Type B pancreatic cell (in vitro differentiated cells): ENCODE measurements at regions not wholly inside any gene's neighbourhood (a gene's known extent, or its start where the extent isn't known, plus 50 kb on each side); places are given as distances from the start of the nearest gene placed in this dataset.

Source experiments
- DNase-seq: peaks from one replicate; pipeline ENCODE4 v3.0.0; 2021; ENCODE audit warnings: mixed read lengths; ENCODE audit not compliant: unreplicated experiment; ENCODE audit errors: extremely low spot score
- H3K27ac Mint-ChIP-seq: 2 replicates; pipeline ENCODE4 v1.8.0; 2021; ENCODE audit warnings: mild to moderate bottlenecking, mixed read lengths
- H3K27me3 Mint-ChIP-seq: 2 replicates; pipeline ENCODE4 v1.8.0; 2021; ENCODE audit warnings: mixed read lengths
- H3K36me3 Mint-ChIP-seq: 2 replicates; pipeline ENCODE4 v1.8.0; 2021; ENCODE audit warnings: mixed read lengths
- H3K4me1 Mint-ChIP-seq: one replicate; pipeline ENCODE4 v1.8.0; 2021; ENCODE audit warnings: mixed read lengths; ENCODE audit not compliant: unreplicated experiment
- H3K4me3 Mint-ChIP-seq: 2 replicates; pipeline ENCODE4 v1.8.0; 2021; ENCODE audit warnings: mild to moderate bottlenecking, mixed read lengths
- H3K9me3 Mint-ChIP-seq: 2 replicates; pipeline ENCODE4 v1.8.0; 2021; ENCODE audit warnings: mixed read lengths
- TF ChIP-seq, protein P1 (sequence below): fragments of 200-600 bp; sonication (generic); conservative IDR thresholded peaks from 2 replicates; pipeline ENCODE4 v1.5.0; 2021; ENCODE audit warnings: antibody characterized with exemption, mild to moderate bottlenecking

DNA sequence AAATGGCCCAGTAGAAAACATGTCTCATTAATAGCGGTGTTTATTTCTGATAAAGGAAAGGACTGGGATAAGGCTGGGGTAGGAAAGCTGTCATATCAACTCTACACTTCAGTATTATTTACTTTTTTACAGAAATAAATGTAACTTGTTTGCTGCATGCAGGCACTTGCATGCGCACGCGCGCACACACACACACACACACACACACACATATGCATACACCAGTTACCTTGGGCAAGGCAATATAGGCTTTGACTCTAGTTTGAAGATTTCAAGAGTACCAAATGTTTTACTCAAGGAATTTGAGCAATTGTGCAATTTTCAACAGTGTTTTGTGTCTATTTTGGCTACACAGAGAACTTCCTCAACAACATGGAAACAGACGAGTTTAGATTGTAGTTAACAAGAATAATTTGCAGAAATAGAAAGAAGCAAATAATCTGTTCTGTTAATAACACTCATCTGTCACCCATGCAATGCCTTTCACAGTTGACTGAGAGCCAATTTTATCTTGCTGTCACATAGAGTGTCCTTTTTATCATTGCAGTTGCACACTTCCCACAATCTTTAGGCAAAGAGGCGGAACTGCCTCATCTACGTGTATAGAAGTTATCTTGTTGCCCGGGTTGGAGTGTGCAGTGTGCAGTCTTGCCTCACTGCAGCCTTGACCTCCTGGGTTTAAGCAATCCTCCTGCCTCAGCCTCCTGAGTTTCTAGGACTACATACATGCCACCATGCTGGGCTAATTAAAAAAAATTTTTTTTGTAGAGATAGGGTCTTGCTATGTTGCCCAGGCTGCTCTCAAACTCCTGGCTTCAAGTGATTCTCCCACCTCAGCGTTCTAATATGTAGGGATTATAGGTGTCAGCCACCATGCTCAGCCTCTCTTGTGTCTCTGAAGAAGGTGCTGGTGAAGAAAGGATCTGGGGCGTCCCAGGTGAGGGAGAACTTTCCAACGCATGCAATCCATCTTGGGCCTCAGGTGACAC, 64.6 kb upstream of the GPCPD1 start:
- Mint-ChIP-seq H3K27me3 (no peaks in the 10 kb centered on the region), H3K4me3 (no peak overlapping the region), H3K36me3 (no peaks in the 10 kb centered on the region), H3K27ac (no peak overlapping the region), H3K9me3 (no peaks in the 10 kb centered on the region), H3K4me1 (no peaks in the 10 kb centered on the region)
- DNase-seq, result no peak
- TF ChIP-seq, protein P1, sequence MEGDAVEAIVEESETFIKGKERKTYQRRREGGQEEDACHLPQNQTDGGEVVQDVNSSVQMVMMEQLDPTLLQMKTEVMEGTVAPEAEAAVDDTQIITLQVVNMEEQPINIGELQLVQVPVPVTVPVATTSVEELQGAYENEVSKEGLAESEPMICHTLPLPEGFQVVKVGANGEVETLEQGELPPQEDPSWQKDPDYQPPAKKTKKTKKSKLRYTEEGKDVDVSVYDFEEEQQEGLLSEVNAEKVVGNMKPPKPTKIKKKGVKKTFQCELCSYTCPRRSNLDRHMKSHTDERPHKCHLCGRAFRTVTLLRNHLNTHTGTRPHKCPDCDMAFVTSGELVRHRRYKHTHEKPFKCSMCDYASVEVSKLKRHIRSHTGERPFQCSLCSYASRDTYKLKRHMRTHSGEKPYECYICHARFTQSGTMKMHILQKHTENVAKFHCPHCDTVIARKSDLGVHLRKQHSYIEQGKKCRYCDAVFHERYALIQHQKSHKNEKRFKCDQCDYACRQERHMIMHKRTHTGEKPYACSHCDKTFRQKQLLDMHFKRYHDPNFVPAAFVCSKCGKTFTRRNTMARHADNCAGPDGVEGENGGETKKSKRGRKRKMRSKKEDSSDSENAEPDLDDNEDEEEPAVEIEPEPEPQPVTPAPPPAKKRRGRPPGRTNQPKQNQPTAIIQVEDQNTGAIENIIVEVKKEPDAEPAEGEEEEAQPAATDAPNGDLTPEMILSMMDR, result no peak

DNA sequence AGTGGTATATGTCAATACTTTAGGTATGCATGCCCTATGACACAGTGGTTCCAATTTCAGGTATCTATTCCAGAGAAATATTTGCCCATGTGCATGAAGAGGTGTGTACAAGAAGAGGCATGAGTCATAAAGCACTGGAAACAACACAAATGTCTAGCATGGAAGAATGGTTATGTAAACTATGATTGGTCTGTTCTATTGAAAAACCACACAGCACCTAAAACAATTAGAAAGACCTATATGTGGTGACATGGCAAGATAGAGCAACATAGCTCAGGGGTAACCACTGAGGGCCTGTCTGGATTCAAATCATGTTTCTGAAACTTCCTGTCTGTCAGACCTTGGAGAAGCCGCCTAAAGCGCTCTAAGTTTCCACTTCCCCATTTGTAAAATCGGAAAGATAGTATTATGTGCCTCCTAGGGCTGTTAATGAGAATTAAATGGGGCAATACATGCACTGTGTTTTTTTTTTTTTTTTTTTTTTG, 63.4 kb upstream of the GPCPD1 start:
- no peak for DNase-seq
- TF ChIP-seq, protein P1, result no peak
- Mint-ChIP-seq H3K4me3 (no peak overlapping the region), H3K27ac (no peak overlapping the region), H3K4me1 (no peaks in the 10 kb centered on the region), H3K36me3 (no peaks in the 10 kb centered on the region), H3K27me3 (no peaks in the 10 kb centered on the region), H3K9me3 (no peaks in the 10 kb centered on the region)

DNA sequence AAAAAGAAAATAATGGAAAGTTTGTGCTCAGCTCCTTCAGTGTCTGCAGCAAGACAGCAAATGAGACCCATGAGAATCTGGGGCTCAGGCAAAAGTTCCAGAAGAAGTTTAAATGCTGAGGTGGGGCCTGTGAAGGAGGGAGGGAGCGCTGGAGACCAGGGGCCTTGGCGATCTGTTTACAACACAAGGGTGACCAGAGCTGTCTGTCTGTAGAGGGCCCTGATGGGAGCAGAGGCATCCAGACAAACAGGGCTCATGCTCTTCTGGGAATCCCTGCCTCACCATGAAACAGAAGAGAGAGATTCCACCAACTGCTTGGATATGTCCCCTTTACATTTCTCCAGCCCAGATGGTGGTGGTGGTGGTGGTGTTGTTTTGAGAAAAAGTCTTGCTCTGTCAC, 60.1 kb upstream of the GPCPD1 start:
- no peaks in the 10 kb centered on the region for H3K4me1 Mint-ChIP-seq
- H3K27ac Mint-ChIP-seq, result no peak overlapping the region
- no peak overlapping the region for H3K4me3 Mint-ChIP-seq
- no peaks in the 10 kb centered on the region for H3K9me3 Mint-ChIP-seq
- H3K36me3 Mint-ChIP-seq, result no peaks in the 10 kb centered on the region
- no peak for DNase-seq
- H3K27me3 Mint-ChIP-seq, result no peaks in the 10 kb centered on the region
- TF ChIP-seq, protein P1, result no peak

- TF ChIP-seq, protein P1, result no peak
Measured at GRCh38 chr20:5670036-5670536, 59.3 kb upstream of the GPCPD1 start.

GRCh38 chr20:5668529-5668868, 57.7 kb upstream of the GPCPD1 start:
- TF ChIP-seq, protein P1, result no peak
- Mint-ChIP-seq H3K27me3 (no peaks in the 10 kb centered on the region), H3K4me1 (no peaks in the 10 kb centered on the region), H3K4me3 (no peak overlapping the region), H3K9me3 (no peaks in the 10 kb centered on the region), H3K27ac (no peak overlapping the region), H3K36me3 (no peaks in the 10 kb centered on the region)
- no peak for DNase-seq

More at GRCh38 chr20:5670036-5670536, 59.3 kb upstream of the GPCPD1 start:
- DNase-seq, result no peak
- Mint-ChIP-seq H3K27me3 (no peaks in the 10 kb centered on the region), H3K36me3 (no peaks in the 10 kb centered on the region), H3K4me1 (no peaks in the 10 kb centered on the region), H3K4me3 (no peak overlapping the region), H3K27ac (no peak overlapping the region), H3K9me3 (no peaks in the 10 kb centered on the region)
